ENCODE measurements at regions not wholly inside any gene's neighbourhood (a gene's known extent, or its start where the extent isn't known, plus 50 kb on each side); places are given as distances from the start of the nearest gene placed in this dataset.
A peak's percentile ranks its signal among the peaks of the same experiment; 100 is the strongest.

- no peaks in the 10 kb centered on the region for H3K36me3 ChIP-seq (ENCODE audit: control insufficient read depth, insufficient read depth, low read length)
- no peaks in the 10 kb centered on the region for H3K9me3 ChIP-seq (ENCODE audit: control insufficient read depth, low read depth, low read length)
- H3K4me1 ChIP-seq (ENCODE audit: control insufficient read depth, insufficient read depth, low read length) = no peaks in the 10 kb centered on the region
- no peak overlapping the region for H3K4me3 ChIP-seq (ENCODE audit: low read length)
- no peak for DNase-seq
- H3K27ac ChIP-seq (ENCODE audit: low read length) = no peak overlapping the region
- 57% methylated on average over 3 of the region's 9 CpGs for WGBS (ENCODE audit: insufficient coverage, low lambda C conversion rate)
- peaks cover 7% of the 10 kb centered on the region for H3K27me3 ChIP-seq (ENCODE audit: control insufficient read depth, insufficient read depth, low read length)
Observed at GRCh38 chr11:116166573-116167465, 606.0 kb downstream of the BUD13 start.

- no peaks in the 10 kb centered on the region for H3K4me1 ChIP-seq (ENCODE audit: control insufficient read depth, insufficient read depth, low read length)
- DNase-seq = no peak
- 50% methylated on average over 2 of the region's 5 CpGs for WGBS (ENCODE audit: insufficient coverage, low lambda C conversion rate)
- no peak overlapping the region for H3K27ac ChIP-seq (ENCODE audit: low read length)
- no peaks in the 10 kb centered on the region for H3K9me3 ChIP-seq (ENCODE audit: control insufficient read depth, low read depth, low read length)
- peaks cover 7% of the 10 kb centered on the region for H3K27me3 ChIP-seq (ENCODE audit: control insufficient read depth, insufficient read depth, low read length)
- H3K36me3 ChIP-seq (ENCODE audit: control insufficient read depth, insufficient read depth, low read length) = no peaks in the 10 kb centered on the region
- no peak overlapping the region for H3K4me3 ChIP-seq (ENCODE audit: low read length)
Observed at GRCh38 chr11:116164843-116165242, 607.9 kb downstream of the BUD13 start.

- WGBS (ENCODE audit: insufficient coverage, low lambda C conversion rate) = no CpG with 5 or more reads among the region's 11 CpGs
- DNase-seq = peak in 1 of 2 donors; percentile 39
- no peaks in the 10 kb centered on the region for H3K36me3 ChIP-seq (ENCODE audit: control insufficient read depth, insufficient read depth, low read length)
- H3K9me3 ChIP-seq (ENCODE audit: control insufficient read depth, low read depth, low read length) = no peaks in the 10 kb centered on the region
- no peak overlapping the region for H3K4me3 ChIP-seq (ENCODE audit: low read length)
- no peaks in the 10 kb centered on the region for H3K4me1 ChIP-seq (ENCODE audit: control insufficient read depth, insufficient read depth, low read length)
- H3K27me3 ChIP-seq (ENCODE audit: control insufficient read depth, insufficient read depth, low read length) = peaks cover 7% of the 10 kb centered on the region
- H3K27ac ChIP-seq (ENCODE audit: low read length) = no peak overlapping the region
Observed at GRCh38 chr11:116162886-116163230, 609.9 kb downstream of the BUD13 start.

GRCh38 chr11:116162086-116162885 lies 610.5 kb downstream of the BUD13 start:
- Histone ChIP-seq H3K4me3 (ENCODE audit: low read length) (no peak overlapping the region), H3K9me3 (ENCODE audit: control insufficient read depth, low read depth, low read length) (no peaks in the 10 kb centered on the region), H3K36me3 (ENCODE audit: control insufficient read depth, insufficient read depth, low read length) (no peaks in the 10 kb centered on the region), H3K27ac (ENCODE audit: low read length) (no peak overlapping the region), H3K27me3 (ENCODE audit: control insufficient read depth, insufficient read depth, low read length) (peaks cover 7% of the 10 kb centered on the region), H3K4me1 (ENCODE audit: control insufficient read depth, insufficient read depth, low read length) (no peaks in the 10 kb centered on the region)
- DNase-seq = no peak
- 74% methylated on average over 5 of the region's 20 CpGs for WGBS (ENCODE audit: insufficient coverage, low lambda C conversion rate)

- Histone ChIP-seq H3K4me3 (ENCODE audit: low read length) (no peak overlapping the region), H3K9me3 (ENCODE audit: control insufficient read depth, low read depth, low read length) (no peaks in the 10 kb centered on the region), H3K27ac (ENCODE audit: low read length) (no peak overlapping the region), H3K4me1 (ENCODE audit: control insufficient read depth, insufficient read depth, low read length) (no peaks in the 10 kb centered on the region), H3K27me3 (ENCODE audit: control insufficient read depth, insufficient read depth, low read length) (no peaks in the 10 kb centered on the region), H3K36me3 (ENCODE audit: control insufficient read depth, insufficient read depth, low read length) (no peaks in the 10 kb centered on the region)
- WGBS (ENCODE audit: insufficient coverage, low lambda C conversion rate) = no CpG with 5 or more reads among the region's 2 CpGs
- DNase-seq = no peak
Observed at GRCh38 chr11:116148645-116149044, 624.1 kb downstream of the BUD13 start.

- H3K4me3 ChIP-seq (ENCODE audit: low read length) = no peak overlapping the region
- no peaks in the 10 kb centered on the region for H3K27me3 ChIP-seq (ENCODE audit: control insufficient read depth, insufficient read depth, low read length)
- no peaks in the 10 kb centered on the region for H3K4me1 ChIP-seq (ENCODE audit: control insufficient read depth, insufficient read depth, low read length)
- no peak for DNase-seq
- no CpG with 5 or more reads among the region's 10 CpGs for WGBS (ENCODE audit: insufficient coverage, low lambda C conversion rate)
- no peaks in the 10 kb centered on the region for H3K36me3 ChIP-seq (ENCODE audit: control insufficient read depth, insufficient read depth, low read length)
- no peak overlapping the region for H3K27ac ChIP-seq (ENCODE audit: low read length)
- no peaks in the 10 kb centered on the region for H3K9me3 ChIP-seq (ENCODE audit: control insufficient read depth, low read depth, low read length)
Observed at GRCh38 chr11:116148056-116148455, 624.7 kb downstream of the BUD13 start.

- Histone ChIP-seq H3K4me3 (ENCODE audit: low read length) (no peak overlapping the region), H3K4me1 (ENCODE audit: control insufficient read depth, insufficient read depth, low read length) (no peaks in the 10 kb centered on the region), H3K27me3 (ENCODE audit: control insufficient read depth, insufficient read depth, low read length) (no peaks in the 10 kb centered on the region), H3K27ac (ENCODE audit: low read length) (no peak overlapping the region), H3K36me3 (ENCODE audit: control insufficient read depth, insufficient read depth, low read length) (no peaks in the 10 kb centered on the region), H3K9me3 (ENCODE audit: control insufficient read depth, low read depth, low read length) (no peaks in the 10 kb centered on the region)
- WGBS (ENCODE audit: insufficient coverage, low lambda C conversion rate) = 95% methylated on average over 4 of the region's 14 CpGs
- DNase-seq = no peak
Observed at GRCh38 chr11:116145187-116145865, 627.5 kb downstream of the BUD13 start.

- WGBS (ENCODE audit: insufficient coverage, low lambda C conversion rate) = no CpG with 5 or more reads among the region's 17 CpGs
Observed at GRCh38 chr11:116144387-116144958, 628.3 kb downstream of the BUD13 start.

GRCh38 chr11:116138280-116138679 lies 634.1 kb upstream of the CADM1 start:
- Histone ChIP-seq H3K4me1 (ENCODE audit: control insufficient read depth, insufficient read depth, low read length) (peaks cover 42% of the 10 kb centered on the region), H3K36me3 (ENCODE audit: control insufficient read depth, insufficient read depth, low read length) (no peaks in the 10 kb centered on the region), H3K27me3 (ENCODE audit: control insufficient read depth, insufficient read depth, low read length) (no peaks in the 10 kb centered on the region), H3K9me3 (ENCODE audit: control insufficient read depth, low read depth, low read length) (no peaks in the 10 kb centered on the region), H3K4me3 (ENCODE audit: low read length) (no peak overlapping the region), H3K27ac (ENCODE audit: low read length) (peak overlapping the region; percentile 29)
- DNase-seq = no peak
- 75% methylated on average over 2 of the region's 6 CpGs for WGBS (ENCODE audit: insufficient coverage, low lambda C conversion rate)

More at GRCh38 chr11:116144387-116144958, 628.3 kb downstream of the BUD13 start:
- Histone ChIP-seq H3K27me3 (ENCODE audit: control insufficient read depth, insufficient read depth, low read length) (no peaks in the 10 kb centered on the region), H3K4me1 (ENCODE audit: control insufficient read depth, insufficient read depth, low read length) (no peaks in the 10 kb centered on the region), H3K27ac (ENCODE audit: low read length) (no peak overlapping the region), H3K36me3 (ENCODE audit: control insufficient read depth, insufficient read depth, low read length) (no peaks in the 10 kb centered on the region), H3K9me3 (ENCODE audit: control insufficient read depth, low read depth, low read length) (no peaks in the 10 kb centered on the region), H3K4me3 (ENCODE audit: low read length) (no peak overlapping the region)
- no peak for DNase-seq

GRCh38 chr11:116137753-116138152 lies 633.5 kb upstream of the CADM1 start:
- peak overlapping the region; percentile 29 for H3K27ac ChIP-seq (ENCODE audit: low read length)
- no peaks in the 10 kb centered on the region for H3K36me3 ChIP-seq (ENCODE audit: control insufficient read depth, insufficient read depth, low read length)
- no CpG with 5 or more reads among the region's 2 CpGs for WGBS (ENCODE audit: insufficient coverage, low lambda C conversion rate)
- H3K9me3 ChIP-seq (ENCODE audit: control insufficient read depth, low read depth, low read length) = no peaks in the 10 kb centered on the region
- H3K4me3 ChIP-seq (ENCODE audit: low read length) = no peak overlapping the region
- peak in 1 of 2 donors; percentile 26 for DNase-seq
- H3K4me1 ChIP-seq (ENCODE audit: control insufficient read depth, insufficient read depth, low read length) = peaks cover 47% of the 10 kb centered on the region
- no peaks in the 10 kb centered on the region for H3K27me3 ChIP-seq (ENCODE audit: control insufficient read depth, insufficient read depth, low read length)

All from large intestine (tissue), 3 donors.